ENCODE measurements at regions not wholly inside any gene's neighbourhood (a gene's known extent, or its start where the extent isn't known, plus 50 kb on each side); places are given as distances from the start of the nearest gene placed in this dataset.

- no peak for FAIRE-seq
- DNase-seq (ENCODE audit: low spot score in 2 of 2) = no peak
These were observed 319.9 kb downstream of the EN1 start for GRCh38 chr2:118527571-118527970.

GRCh38 chr2:118525346-118525745, 322.1 kb downstream of the EN1 start:
- DNase-seq (ENCODE audit: low spot score in 2 of 2) (no peak), FAIRE-seq (no peak)

GRCh38 chr2:118524911-118525310, 322.5 kb downstream of the EN1 start:
- no peak for DNase-seq (ENCODE audit: low spot score in 2 of 2)
- FAIRE-seq = no peak

- DNase-seq (ENCODE audit: low spot score in 2 of 2) (no peak), FAIRE-seq (no peak)
These were observed 323.7 kb downstream of the EN1 start for GRCh38 chr2:118523761-118524160.

- DNase-seq (ENCODE audit: low spot score in 2 of 2) (no peak), FAIRE-seq (no peak)
These were observed 325.5 kb downstream of the EN1 start for GRCh38 chr2:118521960-118522359.

GRCh38 chr2:118521272-118521671, 326.2 kb downstream of the EN1 start:
- no peak for FAIRE-seq
- no peak for DNase-seq (ENCODE audit: low spot score in 2 of 2)

GRCh38 chr2:118520246-118520645, 327.2 kb downstream of the EN1 start:
- FAIRE-seq = no peak
- DNase-seq (ENCODE audit: low spot score in 2 of 2) = no peak

- DNase-seq (ENCODE audit: low spot score in 2 of 2) (no peak), FAIRE-seq (no peak)
These were observed 327.9 kb downstream of the EN1 start for GRCh38 chr2:118519511-118519910.

GRCh38 chr2:118510807-118511206, 336.6 kb downstream of the EN1 start:
- FAIRE-seq = no peak

GRCh38 chr2:118509319-118510004, 338.0 kb downstream of the EN1 start:
- DNase-seq (ENCODE audit: low spot score in 2 of 2) = no peak
- FAIRE-seq = no peak

More at GRCh38 chr2:118510807-118511206, 336.6 kb downstream of the EN1 start:
- no peak for DNase-seq (ENCODE audit: low spot score in 2 of 2)

GRCh38 chr2:118508282-118508681, 339.2 kb downstream of the EN1 start:
- no peak for DNase-seq (ENCODE audit: low spot score in 2 of 2)
- no peak for FAIRE-seq

GRCh38 chr2:118505436-118505835, 342.0 kb downstream of the EN1 start:
- no peak for FAIRE-seq
- DNase-seq (ENCODE audit: low spot score in 2 of 2) = no peak

- FAIRE-seq (no peak), DNase-seq (ENCODE audit: low spot score in 2 of 2) (no peak)
These were observed 345.3 kb downstream of the EN1 start for GRCh38 chr2:118502106-118502505.

- DNase-seq (ENCODE audit: low spot score in 2 of 2) = no peak
- no peak for FAIRE-seq
These were observed 348.5 kb downstream of the EN1 start for GRCh38 chr2:118498943-118499342.

GRCh38 chr2:118496870-118497611, 350.4 kb downstream of the EN1 start:
- no peak for FAIRE-seq

GRCh38 chr2:118496467-118496866, 351.0 kb downstream of the EN1 start:
- FAIRE-seq (no peak), DNase-seq (ENCODE audit: low spot score in 2 of 2) (no peak)

More at GRCh38 chr2:118496870-118497611, 350.4 kb downstream of the EN1 start:
- no peak for DNase-seq (ENCODE audit: low spot score in 2 of 2)

GRCh38 chr2:118495290-118495689, 352.2 kb downstream of the EN1 start:
- DNase-seq (ENCODE audit: low spot score in 2 of 2) (no peak), FAIRE-seq (no peak)

- FAIRE-seq = no peak
- DNase-seq (ENCODE audit: low spot score in 2 of 2) = no peak
These were observed 354.2 kb downstream of the EN1 start for GRCh38 chr2:118493213-118493612.

GRCh38 chr2:118492335-118492734, 355.1 kb downstream of the EN1 start:
- no peak for FAIRE-seq

GRCh38 chr2:118490330-118490729, 357.1 kb downstream of the EN1 start:
- no peak for DNase-seq (ENCODE audit: low spot score in 2 of 2)
- FAIRE-seq = no peak

More at GRCh38 chr2:118492335-118492734, 355.1 kb downstream of the EN1 start:
- DNase-seq (ENCODE audit: low spot score in 2 of 2) = no peak

GRCh38 chr2:118489712-118490299, 357.6 kb downstream of the EN1 start:
- DNase-seq (ENCODE audit: low spot score in 2 of 2) (no peak), FAIRE-seq (no peak)

- FAIRE-seq (no peak), DNase-seq (ENCODE audit: low spot score in 2 of 2) (no peak)
These were observed 366.1 kb downstream of the EN1 start for GRCh38 chr2:118481299-118481698.
